DOHH2 (cell line): ENCODE measurements at regions not wholly inside any gene's neighbourhood (a gene's known extent, or its start where the extent isn't known, plus 50 kb on each side); places are given as distances from the start of the nearest gene placed in this dataset.

Experiments used
- H3F3A ChIP-seq: fragments of 200-600 bp; sonication (generic), shearing (Covaris generic); 2 replicates; pipeline ENCODE4 v1.6.0; 2016; ENCODE audit warnings: antibody characterized with exemption, mild to moderate bottlenecking; ENCODE audit not compliant: control insufficient read depth, insufficient read depth
- H3K27ac ChIP-seq: fragments of 200-600 bp; sonication (generic); 2 replicates; pipeline ENCODE4 v1.5.1; 2014; ENCODE audit warnings: low read depth, mild to moderate bottlenecking, low read length, moderate library complexity
- H3K27me3 ChIP-seq: fragments of 200-600 bp; sonication (generic); 2 replicates; pipeline ENCODE4 v1.6.1; 2014; ENCODE audit warnings: mild to moderate bottlenecking, low read length, mixed read lengths; ENCODE audit not compliant: control insufficient read depth
- H3K36me3 ChIP-seq: fragments of 200-600 bp; sonication (generic); 2 replicates; pipeline ENCODE4 v1.6.1; 2014; ENCODE audit warnings: mild to moderate bottlenecking, low read length, moderate library complexity, mixed read lengths; ENCODE audit not compliant: control insufficient read depth
- H3K4me1 ChIP-seq: fragments of 200-600 bp; sonication (generic); 2 replicates; pipeline ENCODE4 v1.6.1; 2014; ENCODE audit warnings: mild to moderate bottlenecking, low read length, mixed read lengths; ENCODE audit not compliant: control insufficient read depth
- H3K4me2 ChIP-seq: fragments of 200-600 bp; sonication (generic); 2 replicates; pipeline ENCODE4 v1.6.0; 2014; ENCODE audit warnings: mild to moderate bottlenecking, low read length, moderate library complexity
- H3K4me3 ChIP-seq: fragments of 200-600 bp; sonication (generic); 2 replicates; pipeline ENCODE4 v1.5.1; 2014; ENCODE audit warnings: mild to moderate bottlenecking, low read length, mixed read lengths
- H3K79me2 ChIP-seq: fragments of 200-600 bp; sonication (generic); 2 replicates; pipeline ENCODE4 v1.6.1; 2014; ENCODE audit warnings: mild to moderate bottlenecking, low read length, mixed read lengths; ENCODE audit not compliant: control insufficient read depth
- H3K9me2 ChIP-seq: fragments of 200-600 bp; sonication (generic); replicated peaks from 2 replicates; pipeline ENCODE4 v1.6.1; 2014; ENCODE audit warnings: mild to moderate bottlenecking, low read length, mixed read lengths; ENCODE audit not compliant: control insufficient read depth
- H3K9me3 ChIP-seq: fragments of 200-600 bp; sonication (generic); 2 replicates; pipeline ENCODE4 v1.6.1; 2014; ENCODE audit warnings: antibody characterized with exemption, low read length, mixed read lengths; ENCODE audit not compliant: control insufficient read depth, insufficient read depth
- H4K20me1 ChIP-seq: fragments of 200-600 bp; sonication (generic); 2 replicates; pipeline ENCODE4 v1.6.0; 2014; ENCODE audit warnings: low read depth, mild to moderate bottlenecking, antibody characterized with exemption, low read length, moderate library complexity; ENCODE audit not compliant: control insufficient read depth, insufficient read depth
- EZH2phosphoT487 ChIP-seq: fragments of 200-600 bp; sonication (generic); IDR thresholded peaks from 2 replicates; pipeline ENCODE4 v1.6.1; 2017; ENCODE audit warnings: borderline replicate concordance, mild to moderate bottlenecking, antibody characterized with exemption, low read length, moderate library complexity, mixed read lengths
- TF ChIP-seq, protein P1 (sequence below): fragments of 200-600 bp; sonication (generic); IDR thresholded peaks from one replicate; pipeline ENCODE4 v1.5.1; 2014; ENCODE audit warnings: antibody characterized with exemption, mild to moderate bottlenecking, low read depth, low read length; ENCODE audit not compliant: poor library complexity, severe bottlenecking

DNA sequence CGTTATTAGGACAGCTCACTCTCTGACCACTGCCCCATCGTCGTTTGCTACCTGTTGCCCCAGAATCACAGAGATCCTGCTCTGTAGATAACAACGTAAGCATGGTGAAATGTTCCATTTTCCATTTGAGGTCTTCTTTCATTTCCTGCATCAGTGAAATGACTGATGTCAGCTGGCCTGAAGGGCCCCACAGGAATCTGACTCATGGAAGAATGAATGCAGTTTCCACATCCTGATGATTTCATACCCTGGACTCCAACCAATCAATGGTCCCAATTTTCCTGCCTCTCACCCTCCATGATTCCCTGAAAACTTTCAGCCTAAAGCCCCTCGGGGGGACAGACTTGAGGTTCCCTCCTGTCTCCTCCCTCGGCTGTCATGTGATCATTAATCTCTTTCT, 394.4 kb upstream of the CDH4 start:
- Histone ChIP-seq H3K9me2 (no peaks in the 10 kb centered on the region), H3K4me1 (no peaks in the 10 kb centered on the region), H3K27ac (no peak overlapping the region), H3K79me2 (no peaks in the 10 kb centered on the region), H3K4me2 (no peak overlapping the region), H3K9me3 (no peaks in the 10 kb centered on the region), H3K4me3 (no peak overlapping the region), H3K27me3 (no peaks in the 10 kb centered on the region), H3F3A (no peaks in the 10 kb centered on the region), H3K36me3 (no peaks in the 10 kb centered on the region), H4K20me1 (no peaks in the 10 kb centered on the region)
- TF ChIP-seq EZH2phosphoT487: no peak
- TF ChIP-seq, protein P1, sequence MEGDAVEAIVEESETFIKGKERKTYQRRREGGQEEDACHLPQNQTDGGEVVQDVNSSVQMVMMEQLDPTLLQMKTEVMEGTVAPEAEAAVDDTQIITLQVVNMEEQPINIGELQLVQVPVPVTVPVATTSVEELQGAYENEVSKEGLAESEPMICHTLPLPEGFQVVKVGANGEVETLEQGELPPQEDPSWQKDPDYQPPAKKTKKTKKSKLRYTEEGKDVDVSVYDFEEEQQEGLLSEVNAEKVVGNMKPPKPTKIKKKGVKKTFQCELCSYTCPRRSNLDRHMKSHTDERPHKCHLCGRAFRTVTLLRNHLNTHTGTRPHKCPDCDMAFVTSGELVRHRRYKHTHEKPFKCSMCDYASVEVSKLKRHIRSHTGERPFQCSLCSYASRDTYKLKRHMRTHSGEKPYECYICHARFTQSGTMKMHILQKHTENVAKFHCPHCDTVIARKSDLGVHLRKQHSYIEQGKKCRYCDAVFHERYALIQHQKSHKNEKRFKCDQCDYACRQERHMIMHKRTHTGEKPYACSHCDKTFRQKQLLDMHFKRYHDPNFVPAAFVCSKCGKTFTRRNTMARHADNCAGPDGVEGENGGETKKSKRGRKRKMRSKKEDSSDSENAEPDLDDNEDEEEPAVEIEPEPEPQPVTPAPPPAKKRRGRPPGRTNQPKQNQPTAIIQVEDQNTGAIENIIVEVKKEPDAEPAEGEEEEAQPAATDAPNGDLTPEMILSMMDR: no peak

DNA sequence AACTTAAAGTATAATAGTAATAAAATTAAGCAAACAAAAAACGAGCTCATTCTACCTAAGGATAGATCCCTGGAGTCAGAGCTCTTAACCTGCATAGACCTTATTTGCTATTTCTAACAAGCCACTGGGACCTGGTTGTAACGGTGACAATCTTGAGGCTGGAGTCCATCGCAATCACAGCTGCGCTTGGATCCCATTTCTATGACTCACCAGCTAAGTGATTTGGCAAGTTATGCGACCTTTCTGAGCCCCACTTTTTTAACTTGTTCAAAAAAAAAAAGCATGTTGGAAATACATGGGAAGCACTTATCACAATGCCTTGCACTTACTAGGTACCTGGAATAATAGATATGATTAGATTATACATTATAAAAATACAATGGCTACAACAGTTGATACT, 389.5 kb upstream of the CDH4 start:
- H3K4me3 ChIP-seq: no peak overlapping the region
- no peak overlapping the region for H3K4me2 ChIP-seq
- no peak overlapping the region for H3K27ac ChIP-seq
- no peaks in the 10 kb centered on the region for H3K36me3 ChIP-seq
- H3F3A ChIP-seq: no peaks in the 10 kb centered on the region
- H3K9me3 ChIP-seq: no peaks in the 10 kb centered on the region
- no peaks in the 10 kb centered on the region for H4K20me1 ChIP-seq
- no peaks in the 10 kb centered on the region for H3K9me2 ChIP-seq
- no peaks in the 10 kb centered on the region for H3K4me1 ChIP-seq
- H3K79me2 ChIP-seq: no peaks in the 10 kb centered on the region
- no peaks in the 10 kb centered on the region for H3K27me3 ChIP-seq
- TF ChIP-seq, protein P1: no peak
- no peak for TF ChIP-seq EZH2phosphoT487

DNA sequence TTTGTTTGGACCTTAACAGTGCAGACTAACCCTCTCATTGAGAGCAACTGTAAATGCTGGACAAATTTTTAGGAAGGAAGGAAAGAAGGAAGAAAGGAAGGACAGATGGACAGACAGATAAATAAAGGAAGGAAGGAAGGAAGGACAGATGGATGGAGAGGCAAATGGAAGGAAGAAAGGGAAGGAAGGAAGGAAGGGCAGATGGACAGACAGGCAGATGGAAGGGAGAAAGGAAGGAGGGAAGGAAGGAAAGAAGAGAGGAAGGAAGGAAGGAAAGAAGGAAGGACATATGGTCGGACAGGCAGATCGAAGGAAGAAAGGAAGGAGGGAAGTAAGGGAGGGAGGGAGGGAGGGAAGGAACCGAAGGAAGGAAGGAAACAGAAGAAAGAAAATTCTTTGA, 388.5 kb upstream of the CDH4 start:
- Histone ChIP-seq H4K20me1 (no peaks in the 10 kb centered on the region), H3K27me3 (no peaks in the 10 kb centered on the region), H3K9me3 (no peaks in the 10 kb centered on the region), H3K4me3 (no peak overlapping the region), H3F3A (no peaks in the 10 kb centered on the region), H3K4me1 (no peaks in the 10 kb centered on the region), H3K27ac (no peak overlapping the region), H3K4me2 (no peak overlapping the region), H3K9me2 (no peaks in the 10 kb centered on the region), H3K79me2 (no peaks in the 10 kb centered on the region), H3K36me3 (no peaks in the 10 kb centered on the region)
- no peak for TF ChIP-seq EZH2phosphoT487
- TF ChIP-seq, protein P1: no peak

DNA sequence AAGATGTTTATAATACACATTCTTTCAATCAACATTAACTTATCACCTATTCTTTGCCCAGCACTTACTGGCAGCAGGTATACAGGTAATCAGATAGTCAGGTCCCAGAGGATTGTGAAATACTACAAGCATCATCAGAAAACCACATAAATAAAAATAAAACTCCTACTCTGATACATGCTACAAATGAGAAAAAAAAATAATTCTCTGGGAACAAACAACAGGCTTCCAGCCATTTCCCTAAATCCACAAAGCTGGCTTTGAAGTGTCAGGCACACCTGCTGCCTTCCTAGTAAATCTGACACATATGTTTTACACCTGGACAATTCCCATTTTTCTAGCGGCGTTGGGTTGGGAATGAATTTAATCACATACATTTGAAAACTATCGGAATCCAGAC, 384.5 kb upstream of the CDH4 start:
- Histone ChIP-seq H3K79me2 (no peaks in the 10 kb centered on the region), H3K9me3 (no peaks in the 10 kb centered on the region), H3K9me2 (no peaks in the 10 kb centered on the region), H3K4me2 (no peak overlapping the region), H3F3A (no peaks in the 10 kb centered on the region), H4K20me1 (no peaks in the 10 kb centered on the region), H3K4me1 (no peaks in the 10 kb centered on the region), H3K36me3 (no peaks in the 10 kb centered on the region), H3K27me3 (no peaks in the 10 kb centered on the region), H3K4me3 (no peak overlapping the region), H3K27ac (no peak overlapping the region)
- TF ChIP-seq EZH2phosphoT487: no peak
- TF ChIP-seq, protein P1: no peak
